ENCODE measurements at regions not wholly inside any gene's neighbourhood (a gene's known extent, or its start where the extent isn't known, plus 50 kb on each side); places are given as distances from the start of the nearest gene placed in this dataset.
"Not testable (repeated sequence)": the region's sequence is repeated elsewhere in the genome, so short reads cannot be mapped to it uniquely, and the experiment has no call there.

- DNase-seq (ENCODE audit: low read depth in 3 of 3): no peak
These were observed 225.8 kb upstream of the GIMD1 start for GRCh38 chr4:106594291-106594952.

GRCh38 chr4:106588891-106589290 is 220.3 kb upstream of the GIMD1 start:
- no peak for DNase-seq (ENCODE audit: low read depth in 3 of 3)

- no peak for DNase-seq (ENCODE audit: low read depth in 3 of 3)
These were observed 219.0 kb upstream of the GIMD1 start for GRCh38 chr4:106587558-106587957.

DNA sequence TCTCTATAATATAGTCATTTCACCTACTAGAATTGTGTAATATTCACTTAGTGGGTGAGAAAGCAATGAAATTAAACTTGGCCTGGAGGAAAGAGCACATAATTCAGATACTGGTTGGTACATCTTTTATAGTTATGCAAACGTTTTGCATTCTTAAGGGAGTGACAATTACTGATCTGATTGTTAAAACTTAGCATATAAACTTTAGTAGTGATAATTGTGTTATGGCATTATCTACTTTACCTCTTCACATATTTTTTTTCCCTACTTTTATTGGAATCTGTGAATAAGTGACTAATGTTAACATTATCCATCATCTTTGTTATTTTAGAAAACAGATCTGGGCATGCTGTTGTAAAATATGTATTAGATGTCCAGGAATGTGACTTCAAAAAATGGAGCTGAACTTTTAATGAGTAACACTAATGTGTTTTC is 217.4 kb upstream of the GIMD1 start:
- no peak for DNase-seq (ENCODE audit: low read depth in 3 of 3)

GRCh38 chr4:106584337-106584989 is 215.9 kb upstream of the GIMD1 start:
- DNase-seq (ENCODE audit: low read depth in 3 of 3): no peak

GRCh38 chr4:106583567-106583966 is 215.0 kb upstream of the GIMD1 start:
- DNase-seq (ENCODE audit: low read depth in 3 of 3): no peak

GRCh38 chr4:106583108-106583507 is 214.5 kb upstream of the GIMD1 start:
- no peak for DNase-seq (ENCODE audit: low read depth in 3 of 3)

DNA sequence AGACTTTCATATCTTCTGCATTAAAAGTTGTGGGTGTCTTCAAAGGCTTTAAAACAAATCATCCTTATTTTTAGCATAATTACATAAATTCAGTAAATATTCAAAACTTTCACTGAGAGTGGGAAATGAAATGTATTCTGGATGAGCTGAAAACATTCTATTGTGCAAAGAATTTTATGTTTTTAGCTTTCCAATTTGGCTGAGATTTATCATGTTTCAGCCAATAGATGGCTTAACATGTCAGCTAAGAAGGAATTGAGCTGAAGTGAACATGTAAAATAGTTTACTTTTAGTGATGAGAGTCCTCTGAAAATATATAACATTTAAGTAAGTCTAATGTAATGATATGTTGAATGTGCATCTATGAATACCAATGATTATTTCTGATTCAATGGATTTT is 213.5 kb upstream of the GIMD1 start:
- no peak for DNase-seq (ENCODE audit: low read depth in 3 of 3)

GRCh38 chr4:106579236-106579635 is 210.7 kb upstream of the GIMD1 start:
- DNase-seq (ENCODE audit: low read depth in 3 of 3): no peak

DNA sequence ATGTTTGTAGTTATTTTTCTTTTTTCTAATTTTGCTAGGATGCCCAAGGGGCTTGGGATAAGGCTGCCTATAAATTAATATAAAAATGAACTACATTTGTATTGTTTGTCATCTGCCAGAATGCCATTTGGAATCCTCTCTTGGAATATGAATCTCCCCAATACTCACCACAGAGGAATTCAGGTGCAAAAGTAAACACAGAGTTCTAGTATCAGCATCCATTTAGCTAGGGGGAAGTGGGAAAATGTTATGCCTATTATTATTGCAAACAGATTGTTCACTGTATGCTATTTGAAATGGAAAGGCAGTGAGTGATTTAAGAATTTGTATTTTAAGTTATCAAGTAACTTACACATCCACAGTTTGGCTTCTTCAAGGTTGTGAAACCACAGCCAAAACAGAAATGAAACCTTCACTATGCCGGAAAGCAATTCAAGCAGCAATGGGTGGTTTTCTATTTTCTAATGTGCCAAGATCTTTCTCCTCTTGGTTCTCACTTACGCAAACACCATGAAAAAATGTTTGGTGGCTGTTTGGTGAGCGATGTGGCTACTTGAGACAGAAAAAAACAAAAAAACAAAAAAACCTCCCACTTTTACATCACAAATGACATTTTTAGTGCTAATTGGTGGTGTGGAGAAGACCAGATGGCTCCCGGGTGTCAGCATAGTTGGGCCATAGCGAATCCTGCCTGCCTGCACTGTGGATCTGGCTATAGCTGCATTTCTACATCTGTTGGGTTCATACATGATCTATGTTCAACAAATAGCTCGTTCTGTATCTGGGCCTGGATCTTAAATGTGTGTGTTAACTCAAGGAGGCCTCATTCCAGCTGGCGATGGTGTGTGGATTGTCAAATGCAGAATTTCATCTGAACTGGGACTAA is 200.8 kb upstream of the GIMD1 start:
- DNase-seq (ENCODE audit: low read depth in 3 of 3): no peak

DNA sequence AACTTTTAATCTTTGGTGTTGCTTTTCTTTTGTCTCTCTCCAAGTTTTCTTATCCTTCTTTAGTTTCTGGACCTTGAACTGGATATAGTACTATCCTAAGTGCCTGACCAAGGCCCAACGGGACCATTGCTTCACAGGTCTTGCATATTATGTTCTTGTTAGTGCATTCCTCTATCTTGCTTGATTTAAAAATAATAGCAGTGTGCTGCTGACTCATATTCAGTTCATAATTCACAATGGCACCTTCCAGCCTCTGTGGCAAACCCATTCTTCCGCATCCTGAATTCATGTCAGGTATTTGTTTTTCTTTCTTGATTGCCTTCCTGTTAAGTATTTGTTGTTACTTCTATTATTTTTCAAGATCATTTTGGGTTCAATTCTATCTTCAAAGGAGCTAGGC is 197.1 kb upstream of the GIMD1 start:
- DNase-seq (ENCODE audit: low read depth in 3 of 3): no peak

- DNase-seq (ENCODE audit: low read depth in 3 of 3): not testable (repeated sequence)
These were observed 195.1 kb upstream of the GIMD1 start for GRCh38 chr4:106563637-106564036.

GRCh38 chr4:106551724-106552123 is 183.1 kb upstream of the GIMD1 start:
- DNase-seq (ENCODE audit: low read depth in 3 of 3): no peak

GRCh38 chr4:106548446-106549044 is 180.0 kb upstream of the GIMD1 start:
- DNase-seq (ENCODE audit: low read depth in 3 of 3): no peak

DNA sequence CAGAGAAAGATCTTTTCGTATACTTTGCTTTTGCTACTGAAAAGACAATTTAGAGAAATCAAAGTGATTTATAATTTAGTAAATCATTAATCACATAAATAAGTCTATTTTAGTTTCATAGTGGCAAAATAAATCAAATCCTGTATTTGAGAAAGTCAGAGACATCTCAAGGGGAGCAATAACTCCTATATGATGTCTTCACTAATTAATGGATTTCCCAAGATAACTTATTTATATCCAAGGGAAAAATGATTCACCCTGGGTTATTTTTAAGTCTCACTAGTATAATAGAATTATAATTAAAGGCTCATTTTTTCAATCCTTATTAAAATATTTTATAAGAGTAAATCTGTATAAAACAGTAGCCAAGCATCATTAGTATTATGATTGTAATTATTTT is 177.8 kb upstream of the GIMD1 start:
- DNase-seq (ENCODE audit: low read depth in 3 of 3): no peak

GRCh38 chr4:106542609-106543008 is 174.0 kb upstream of the GIMD1 start:
- not testable (repeated sequence) for DNase-seq (ENCODE audit: low read depth in 3 of 3)

GRCh38 chr4:106541253-106541652 is 172.7 kb upstream of the GIMD1 start:
- DNase-seq (ENCODE audit: low read depth in 3 of 3): no peak

DNA sequence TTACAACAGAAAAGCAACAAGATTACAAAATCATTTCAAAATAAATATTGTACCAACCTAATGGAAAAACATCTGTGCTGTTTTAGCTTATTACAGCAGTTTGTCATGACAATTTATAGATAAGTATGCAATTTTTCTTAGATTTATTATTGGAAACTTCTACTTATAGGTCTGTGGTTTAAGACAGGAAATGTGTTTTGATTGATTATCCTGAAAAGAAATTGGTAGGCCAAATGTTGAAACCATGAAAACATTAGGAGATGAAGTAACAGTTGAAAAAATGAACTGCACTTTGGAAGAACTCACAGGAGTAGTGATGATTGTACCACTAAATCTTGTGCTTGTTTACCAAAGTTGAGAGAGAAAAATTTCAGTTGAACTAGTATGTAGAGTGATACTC is 162.2 kb upstream of the GIMD1 start:
- DNase-seq (ENCODE audit: low read depth in 3 of 3): no peak

DNA sequence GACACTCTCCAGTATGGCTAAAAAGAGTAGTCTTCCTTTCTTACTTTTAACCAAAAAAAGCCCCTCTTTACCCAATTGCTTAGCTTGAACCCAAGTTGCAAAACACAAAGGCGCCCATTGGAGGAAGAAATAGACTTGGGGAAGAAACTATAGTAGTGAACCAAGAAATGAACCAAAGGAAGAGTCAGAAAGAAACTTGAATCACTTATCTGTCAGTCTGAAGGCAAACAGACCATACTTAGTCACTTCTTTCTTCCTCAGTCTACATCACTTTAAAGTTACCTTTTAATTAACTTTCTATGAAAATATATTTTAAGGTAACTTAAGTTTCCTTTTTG is 161.4 kb upstream of the GIMD1 start:
- DNase-seq (ENCODE audit: low read depth in 3 of 3): no peak

GRCh38 chr4:106529348-106530023 is 160.9 kb upstream of the GIMD1 start:
- no peak for DNase-seq (ENCODE audit: low read depth in 3 of 3)

DNA sequence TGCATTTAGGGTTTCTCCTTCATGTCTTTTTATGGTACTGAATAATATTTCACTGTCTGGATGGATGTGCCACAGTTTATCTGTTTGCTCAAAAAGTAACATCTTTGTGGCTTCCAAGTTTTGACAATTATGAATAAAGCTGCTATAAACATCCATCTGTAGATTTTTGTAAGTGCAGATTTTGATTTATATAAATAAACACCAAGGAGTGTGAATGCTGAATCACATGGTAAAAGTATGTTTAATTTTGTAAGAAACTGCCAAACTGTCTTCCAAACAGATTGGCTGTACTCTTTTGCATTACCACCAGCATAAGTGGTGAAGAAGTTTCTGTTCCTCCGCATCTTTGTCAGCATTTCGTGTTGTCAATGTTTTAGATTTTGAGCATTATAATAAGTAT is 158.7 kb upstream of the GIMD1 start:
- no peak for DNase-seq (ENCODE audit: low read depth in 3 of 3)

GRCh38 chr4:106525425-106525824 is 156.8 kb upstream of the GIMD1 start:
- not testable (repeated sequence) for DNase-seq (ENCODE audit: low read depth in 3 of 3)

Measured in stimulated activated CD4-positive, alpha-beta T cell treated with anti-CD3 and anti-CD28 coated beads, TNF-alpha, amount 100 ng/mL, for 48 hours (primary cell).